Erythroblast (primary cell): ENCODE measurements at regions not wholly inside any gene's neighbourhood (a gene's known extent, or its start where the extent isn't known, plus 50 kb on each side); places are given as distances from the start of the nearest gene placed in this dataset.

ENCODE experiments used
- GATA1 ChIP-seq: IDR thresholded peaks from 2 replicates; pipeline ENCODE4 v1.6.1; 2011; ENCODE audit warnings: low read depth, mild to moderate bottlenecking, control low read depth, low read length, moderate library complexity
- POLR2A ChIP-seq: IDR thresholded peaks from 2 replicates; pipeline ENCODE4 v1.6.1; 2011; ENCODE audit warnings: mild to moderate bottlenecking, low read length

DNA sequence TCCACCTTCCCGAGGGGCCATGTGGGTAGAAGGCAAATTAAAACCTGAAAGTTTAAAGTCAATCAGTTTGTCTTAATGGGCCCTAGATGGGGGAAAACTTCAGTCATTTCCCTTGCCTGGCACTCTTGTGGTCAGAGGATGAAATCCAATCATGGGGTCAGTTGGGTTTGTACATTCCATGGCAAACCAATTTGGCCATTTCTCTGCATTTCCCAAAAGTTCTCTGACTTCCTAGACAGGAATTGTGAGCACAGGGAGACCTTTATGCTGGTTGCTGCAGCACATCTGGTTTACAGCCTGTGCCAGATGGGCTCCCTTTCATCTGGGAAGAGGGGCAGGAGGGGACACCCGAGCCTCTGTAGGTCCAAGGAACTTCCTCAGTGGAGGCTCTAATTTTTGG is 113.0 kb downstream of the CYP26A1 start:
- TF ChIP-seq POLR2A, result no peak
- TF ChIP-seq GATA1, result no peak
